KMS-11 (cell line): ENCODE measurements at regions not wholly inside any gene's neighbourhood (a gene's known extent, or its start where the extent isn't known, plus 50 kb on each side); places are given as distances from the start of the nearest gene placed in this dataset.

ENCODE experiments used
- H2AFZ ChIP-seq: fragments of 200-600 bp; sonication (generic); 2 replicates; pipeline ENCODE4 v1.6.1; 2016; ENCODE audit warnings: antibody characterized with exemption, mixed run types, low read depth
- H3K27ac ChIP-seq: fragments of 200-600 bp; sonication (generic); 2 replicates; pipeline ENCODE4 v1.6.1; 2016; ENCODE audit warnings: mild to moderate bottlenecking, mixed run types
- H3K27me3 ChIP-seq: fragments of 200-600 bp; sonication (generic); 2 replicates; pipeline ENCODE4 v1.6.1; 2017; ENCODE audit warnings: mild to moderate bottlenecking, low read depth, mixed run types, moderate library complexity; ENCODE audit not compliant: insufficient read depth
- H3K36me3 ChIP-seq: fragments of 200-600 bp; sonication (generic); 2 replicates; pipeline ENCODE4 v1.6.1; 2017; ENCODE audit warnings: mild to moderate bottlenecking, mixed run types; ENCODE audit not compliant: insufficient read depth
- H3K4me1 ChIP-seq: fragments of 200-600 bp; sonication (generic); 2 replicates; pipeline ENCODE4 v1.6.1; 2016; ENCODE audit warnings: mild to moderate bottlenecking, low read depth, mixed run types; ENCODE audit not compliant: poor library complexity, severe bottlenecking
- H3K4me2 ChIP-seq: fragments of 200-600 bp; sonication (generic); 2 replicates; pipeline ENCODE4 v1.7.0; 2016; ENCODE audit warnings: mild to moderate bottlenecking, mixed run types
- H3K4me3 ChIP-seq: fragments of 200-600 bp; sonication (generic); IDR thresholded peaks from 2 replicates; pipeline ENCODE4 v1.6.1; 2017; ENCODE audit warnings: low read depth, low read length, mixed read lengths; ENCODE audit not compliant: insufficient read depth
- H3K79me2 ChIP-seq: fragments of 200-600 bp; sonication (generic); 2 replicates; pipeline ENCODE4 v1.6.1; 2016; ENCODE audit warnings: low read depth, mixed run types; ENCODE audit not compliant: insufficient read depth
- H3K9ac ChIP-seq: fragments of 200-600 bp; sonication (generic); 2 replicates; pipeline ENCODE4 v1.6.1; 2016; ENCODE audit warnings: mild to moderate bottlenecking, mixed run types
- H4K20me1 ChIP-seq: fragments of 200-600 bp; sonication (generic); 2 replicates; pipeline ENCODE4 v1.6.1; 2016; ENCODE audit warnings: mild to moderate bottlenecking, mixed run types; ENCODE audit not compliant: insufficient read depth
- CTCF ChIP-seq: fragments of 200-600 bp; sonication (generic); conservative IDR thresholded peaks from 2 replicates; pipeline ENCODE4 v1.6.1; 2017; ENCODE audit warnings: low read depth, mild to moderate bottlenecking, antibody characterized with exemption, low read length, moderate library complexity, mixed read lengths

- no peaks in the 10 kb centered on the region for H3K36me3 ChIP-seq
- no peak overlapping the region for H3K4me3 ChIP-seq
- no peak for TF ChIP-seq CTCF
- no peak overlapping the region for H2AFZ ChIP-seq
- H3K4me2 ChIP-seq: no peak overlapping the region
- H3K9ac ChIP-seq: no peak overlapping the region
- H3K4me1 ChIP-seq: no peaks in the 10 kb centered on the region
- H3K79me2 ChIP-seq: no peaks in the 10 kb centered on the region
- no peaks in the 10 kb centered on the region for H3K27me3 ChIP-seq
- no peaks in the 10 kb centered on the region for H4K20me1 ChIP-seq
- H3K27ac ChIP-seq: no peak overlapping the region
Observed at GRCh38 chrX:102833136-102833535, 103.9 kb upstream of the RAB40AL start.

DNA sequence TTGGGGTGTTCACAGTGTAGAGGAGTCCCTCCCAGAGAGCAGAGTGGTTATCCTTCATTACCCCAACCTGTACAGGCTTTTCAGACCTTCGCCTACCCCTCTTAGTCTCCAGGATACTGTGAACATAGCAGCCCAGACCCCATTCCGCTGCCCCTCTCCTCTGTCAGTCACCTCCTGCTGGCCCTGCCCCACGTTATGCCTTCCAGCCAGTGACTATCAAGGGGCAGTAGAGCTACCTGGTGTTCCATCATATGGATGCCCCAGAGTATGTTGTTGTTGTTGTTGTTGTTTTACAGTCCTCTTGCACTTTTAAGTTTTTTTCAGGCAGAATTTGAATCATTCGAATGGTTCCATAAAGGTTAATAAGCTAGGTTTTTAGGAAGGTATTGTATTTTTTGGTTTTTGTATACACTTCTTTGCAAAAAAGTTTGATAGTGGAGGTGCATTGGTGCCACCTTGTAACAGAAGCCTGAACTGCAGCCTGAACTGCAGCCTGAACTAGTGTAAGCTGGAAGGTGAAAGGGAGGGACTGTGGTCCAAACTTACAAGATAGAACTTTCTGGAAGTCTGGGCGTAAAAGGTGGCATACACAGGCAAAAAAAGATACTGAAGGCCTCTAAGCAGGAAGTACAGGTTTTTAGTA is 101.4 kb upstream of the RAB40AL start:
- no peak overlapping the region for H2AFZ ChIP-seq
- TF ChIP-seq CTCF: peak; percentile 64

GRCh38 chrX:102837847-102838246 is 99.2 kb upstream of the RAB40AL start:
- no peak overlapping the region for H2AFZ ChIP-seq
- H3K4me2 ChIP-seq: no peak overlapping the region
- no peak for TF ChIP-seq CTCF
- no peak overlapping the region for H3K9ac ChIP-seq
- no peaks in the 10 kb centered on the region for H3K79me2 ChIP-seq
- H4K20me1 ChIP-seq: no peaks in the 10 kb centered on the region
- H3K4me3 ChIP-seq: no peak overlapping the region
- H3K36me3 ChIP-seq: no peaks in the 10 kb centered on the region
- H3K27ac ChIP-seq: no peak overlapping the region
- H3K4me1 ChIP-seq: no peaks in the 10 kb centered on the region
- H3K27me3 ChIP-seq: no peaks in the 10 kb centered on the region

More for the DNA sequence above, 101.4 kb upstream of the RAB40AL start:
- Histone ChIP-seq H3K36me3 (no peaks in the 10 kb centered on the region), H3K4me3 (no peak overlapping the region), H3K27me3 (no peaks in the 10 kb centered on the region), H3K4me1 (no peaks in the 10 kb centered on the region), H3K27ac (no peak overlapping the region), H3K9ac (no peak overlapping the region), H3K79me2 (no peaks in the 10 kb centered on the region), H4K20me1 (no peaks in the 10 kb centered on the region), H3K4me2 (no peak overlapping the region)

GRCh38 chrX:102840871-102841705 is 96.0 kb upstream of the RAB40AL start:
- Histone ChIP-seq H3K4me1 (no peaks in the 10 kb centered on the region), H3K4me3 (no peak overlapping the region), H3K4me2 (no peak overlapping the region), H4K20me1 (no peaks in the 10 kb centered on the region), H3K9ac (no peak overlapping the region), H3K36me3 (no peaks in the 10 kb centered on the region), H3K27me3 (no peaks in the 10 kb centered on the region), H3K79me2 (no peaks in the 10 kb centered on the region), H3K27ac (no peak overlapping the region), H2AFZ (no peak overlapping the region)
- TF ChIP-seq CTCF: 0 out of 2 replicates have a peak, but pooled peaks have one; percentile 18
